AG09309 (cell line): ENCODE measurements at regions not wholly inside any gene's neighbourhood (a gene's known extent, or its start where the extent isn't known, plus 50 kb on each side); places are given as distances from the start of the nearest gene placed in this dataset.

ENCODE experiments used
- DNase-seq: peaks from one replicate; pipeline ENCODE4 v3.0.0-alpha.2; 2010; ENCODE audit warnings: low read depth
- H3K4me3 ChIP-seq: 2 replicates; pipeline ENCODE4 v1.5.1; 2011; ENCODE audit warnings: mild to moderate bottlenecking, low read depth, low read length, moderate library complexity; ENCODE audit not compliant: control insufficient read depth
- TF ChIP-seq, protein P1 (sequence below): IDR thresholded peaks from 2 replicates; pipeline ENCODE4 v1.5.1; 2011; ENCODE audit warnings: mild to moderate bottlenecking, low read depth, low read length, inconsistent platforms; ENCODE audit not compliant: insufficient read depth, control insufficient read depth; ENCODE audit errors: missing control alignments

DNA sequence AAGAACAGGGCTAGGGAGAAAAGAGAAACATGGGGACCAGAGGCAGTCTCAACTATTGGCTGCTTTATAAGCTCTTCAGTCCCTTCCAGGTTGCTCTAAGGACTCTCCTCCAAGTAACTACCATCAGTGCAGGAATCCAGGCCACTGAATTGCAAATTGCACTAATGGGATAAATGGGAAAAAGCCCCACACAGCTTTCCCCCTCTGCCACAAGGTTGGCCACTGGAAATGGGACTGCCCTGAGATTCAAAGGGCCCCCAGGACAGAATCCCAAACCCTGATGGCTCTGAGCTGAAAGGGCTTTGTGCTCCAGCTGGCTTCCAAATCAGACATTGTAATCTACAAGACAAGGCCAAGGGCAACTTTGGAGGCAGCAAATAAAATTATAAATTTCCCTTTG, 633.2 kb downstream of the ACTR3B start:
- TF ChIP-seq, protein P1, sequence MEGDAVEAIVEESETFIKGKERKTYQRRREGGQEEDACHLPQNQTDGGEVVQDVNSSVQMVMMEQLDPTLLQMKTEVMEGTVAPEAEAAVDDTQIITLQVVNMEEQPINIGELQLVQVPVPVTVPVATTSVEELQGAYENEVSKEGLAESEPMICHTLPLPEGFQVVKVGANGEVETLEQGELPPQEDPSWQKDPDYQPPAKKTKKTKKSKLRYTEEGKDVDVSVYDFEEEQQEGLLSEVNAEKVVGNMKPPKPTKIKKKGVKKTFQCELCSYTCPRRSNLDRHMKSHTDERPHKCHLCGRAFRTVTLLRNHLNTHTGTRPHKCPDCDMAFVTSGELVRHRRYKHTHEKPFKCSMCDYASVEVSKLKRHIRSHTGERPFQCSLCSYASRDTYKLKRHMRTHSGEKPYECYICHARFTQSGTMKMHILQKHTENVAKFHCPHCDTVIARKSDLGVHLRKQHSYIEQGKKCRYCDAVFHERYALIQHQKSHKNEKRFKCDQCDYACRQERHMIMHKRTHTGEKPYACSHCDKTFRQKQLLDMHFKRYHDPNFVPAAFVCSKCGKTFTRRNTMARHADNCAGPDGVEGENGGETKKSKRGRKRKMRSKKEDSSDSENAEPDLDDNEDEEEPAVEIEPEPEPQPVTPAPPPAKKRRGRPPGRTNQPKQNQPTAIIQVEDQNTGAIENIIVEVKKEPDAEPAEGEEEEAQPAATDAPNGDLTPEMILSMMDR, result no peak
- H3K4me3 ChIP-seq, result no peak overlapping the region
- no peak for DNase-seq

DNA sequence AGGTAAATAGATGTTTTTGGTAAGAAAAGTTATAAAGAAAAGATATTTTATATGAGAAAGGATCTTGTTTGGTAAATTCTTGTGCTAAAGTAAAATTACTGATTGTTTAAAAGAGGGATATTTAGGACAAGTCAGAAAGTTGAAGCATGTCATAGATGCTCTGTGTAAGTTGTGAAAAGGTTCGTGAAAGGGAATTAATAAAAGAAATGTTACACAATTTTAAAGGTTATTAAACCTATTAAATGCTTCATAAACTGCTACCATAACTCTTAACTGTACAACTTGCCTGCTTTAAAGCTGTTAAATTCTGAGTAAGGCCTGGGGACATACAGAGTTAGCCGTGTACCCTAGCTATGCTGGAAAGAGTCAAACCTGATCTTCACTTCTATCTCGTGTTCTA, 634.1 kb downstream of the ACTR3B start:
- TF ChIP-seq, protein P1, result no peak
- DNase-seq, result no peak
- H3K4me3 ChIP-seq, result no peak overlapping the region

DNA sequence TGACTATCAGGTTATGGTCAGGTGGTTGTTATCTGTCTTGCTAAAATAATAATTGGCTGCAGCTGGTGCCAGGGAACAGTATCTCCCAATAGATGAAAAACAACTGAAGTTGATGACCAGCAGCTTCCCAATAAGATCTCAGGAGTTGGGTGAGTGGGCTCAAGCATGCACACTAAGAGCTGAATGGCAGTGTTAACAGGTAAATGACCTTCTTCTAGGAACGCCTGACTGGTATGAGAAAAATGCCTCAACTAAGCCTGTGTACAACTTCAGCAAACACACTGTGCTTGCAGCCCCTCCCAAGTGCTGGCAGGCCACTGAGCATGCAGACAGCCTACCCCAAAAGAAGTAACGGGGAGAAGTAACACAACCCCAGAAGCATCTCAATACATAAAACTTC, 636.9 kb downstream of the ACTR3B start:
- no peak for DNase-seq
- TF ChIP-seq, protein P1, result no peak
- no peak overlapping the region for H3K4me3 ChIP-seq

DNA sequence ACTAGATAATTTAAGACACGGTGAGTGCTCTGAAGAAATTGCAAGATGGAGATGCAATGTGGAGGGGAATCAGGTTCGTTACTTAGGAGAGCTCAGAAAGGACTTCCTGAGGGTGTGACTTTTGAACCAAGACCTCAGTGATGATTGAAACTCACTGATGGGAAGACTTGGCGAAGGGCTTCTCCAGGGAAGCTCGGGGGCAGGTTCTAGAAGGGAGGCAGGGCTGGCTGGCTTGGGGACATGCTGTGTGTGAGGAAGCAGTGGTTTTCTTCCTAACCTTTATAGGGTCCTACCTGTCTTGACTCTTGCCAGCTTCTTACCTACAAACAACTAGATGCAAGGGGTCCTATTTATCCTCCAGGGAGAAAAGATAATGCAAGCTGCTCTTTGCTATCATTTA, 637.9 kb downstream of the ACTR3B start:
- TF ChIP-seq, protein P1, result no peak
- no peak for DNase-seq
- no peak overlapping the region for H3K4me3 ChIP-seq

DNA sequence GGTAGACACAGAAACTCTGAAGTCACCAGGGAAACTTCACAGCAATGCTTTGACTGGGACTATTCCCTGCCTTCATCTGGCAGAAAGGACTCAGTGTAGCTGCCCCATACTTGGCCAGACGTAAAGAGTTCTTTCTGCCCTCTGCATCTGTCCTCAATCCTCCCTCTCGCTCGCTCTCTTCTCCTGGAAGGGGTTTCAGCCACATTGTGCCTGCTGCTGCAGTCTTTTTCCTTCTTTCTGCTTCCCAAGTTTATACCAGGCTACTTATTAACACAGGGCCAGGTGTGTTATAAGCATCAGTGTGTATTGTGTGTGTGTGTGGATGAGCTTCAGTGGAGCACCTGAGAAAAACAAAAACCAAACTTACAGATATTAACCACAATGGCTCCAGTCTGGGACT, 638.4 kb downstream of the ACTR3B start:
- no peak for DNase-seq
- H3K4me3 ChIP-seq, result no peak overlapping the region
- TF ChIP-seq, protein P1, result no peak

DNA sequence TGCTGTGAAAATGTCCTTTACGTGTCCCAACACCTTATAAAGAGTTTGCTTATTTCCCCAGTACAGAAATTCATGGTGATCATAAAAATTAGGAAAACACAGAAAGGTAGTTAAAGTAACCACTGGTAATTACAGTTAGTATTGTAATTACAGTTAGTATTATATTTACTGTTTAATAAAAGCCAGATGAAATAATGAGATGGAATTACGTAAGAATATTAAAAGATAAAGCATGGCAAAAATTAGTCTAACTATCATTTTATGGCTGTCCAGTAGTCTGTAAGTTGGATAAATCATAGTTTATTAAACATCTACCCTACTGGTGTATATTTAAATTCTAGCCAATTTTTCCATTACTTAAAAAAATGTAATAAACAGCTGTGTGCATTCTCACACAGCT, 638.8 kb downstream of the ACTR3B start:
- TF ChIP-seq, protein P1, result no peak
- H3K4me3 ChIP-seq, result no peak overlapping the region
- DNase-seq, result no peak
